ENCODE measurements at regions not wholly inside any gene's neighbourhood (a gene's known extent, or its start where the extent isn't known, plus 50 kb on each side); places are given as distances from the start of the nearest gene placed in this dataset.

DNA sequence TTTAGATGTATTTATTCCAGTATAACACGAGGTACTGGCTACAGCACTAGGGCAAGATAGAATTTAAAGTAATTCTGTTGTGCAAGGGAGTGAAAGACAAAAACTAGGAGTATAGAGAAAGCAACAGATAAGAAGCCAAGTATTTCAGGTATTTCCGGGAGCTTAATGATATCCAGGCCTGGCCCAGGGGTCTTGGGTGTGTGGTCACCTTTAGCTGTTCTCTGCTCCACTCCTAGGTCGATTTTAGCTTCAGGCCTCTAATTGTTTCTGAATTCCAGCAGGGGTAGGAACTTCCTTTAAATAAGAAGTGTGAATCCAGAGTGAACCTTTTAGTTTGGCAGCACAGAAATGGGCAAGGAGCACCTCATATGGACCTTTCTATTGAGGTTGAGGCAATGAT lies 342.3 kb upstream of the MYT1L start:
- TF ChIP-seq, protein P1, sequence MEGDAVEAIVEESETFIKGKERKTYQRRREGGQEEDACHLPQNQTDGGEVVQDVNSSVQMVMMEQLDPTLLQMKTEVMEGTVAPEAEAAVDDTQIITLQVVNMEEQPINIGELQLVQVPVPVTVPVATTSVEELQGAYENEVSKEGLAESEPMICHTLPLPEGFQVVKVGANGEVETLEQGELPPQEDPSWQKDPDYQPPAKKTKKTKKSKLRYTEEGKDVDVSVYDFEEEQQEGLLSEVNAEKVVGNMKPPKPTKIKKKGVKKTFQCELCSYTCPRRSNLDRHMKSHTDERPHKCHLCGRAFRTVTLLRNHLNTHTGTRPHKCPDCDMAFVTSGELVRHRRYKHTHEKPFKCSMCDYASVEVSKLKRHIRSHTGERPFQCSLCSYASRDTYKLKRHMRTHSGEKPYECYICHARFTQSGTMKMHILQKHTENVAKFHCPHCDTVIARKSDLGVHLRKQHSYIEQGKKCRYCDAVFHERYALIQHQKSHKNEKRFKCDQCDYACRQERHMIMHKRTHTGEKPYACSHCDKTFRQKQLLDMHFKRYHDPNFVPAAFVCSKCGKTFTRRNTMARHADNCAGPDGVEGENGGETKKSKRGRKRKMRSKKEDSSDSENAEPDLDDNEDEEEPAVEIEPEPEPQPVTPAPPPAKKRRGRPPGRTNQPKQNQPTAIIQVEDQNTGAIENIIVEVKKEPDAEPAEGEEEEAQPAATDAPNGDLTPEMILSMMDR (IDR thresholded peaks at IDR 0.05; ENCODE audit: low read depth, low read length) = no peak

DNA sequence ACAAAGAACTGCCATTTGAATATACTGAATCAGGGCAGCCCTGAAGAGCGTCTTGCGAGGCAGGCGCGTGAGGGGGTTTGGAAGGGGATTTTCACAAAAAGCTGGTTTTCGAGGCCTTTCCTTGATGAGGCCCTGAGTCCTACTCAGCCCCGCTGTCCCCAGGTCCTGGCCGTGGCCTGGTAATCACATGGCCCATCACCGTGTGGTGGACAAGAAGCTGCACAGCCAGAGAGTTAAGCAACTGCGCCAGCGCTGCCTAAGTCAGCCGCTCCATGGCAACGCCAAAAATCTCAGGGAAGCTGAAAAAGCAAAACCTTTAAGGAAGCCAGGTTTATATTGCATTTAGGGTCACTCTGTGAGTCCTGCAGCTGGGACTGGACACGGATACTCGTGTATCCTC lies 341.2 kb upstream of the MYT1L start:
- Histone ChIP-seq H3K9me3 (no peaks in the 10 kb centered on the region), H3K36me3 (no peaks in the 10 kb centered on the region), H3K27me3 (no peaks in the 10 kb centered on the region), H3K4me3 (ENCODE audit: low read depth, low read length) (no peak overlapping the region), H3K4me1 (no peaks in the 10 kb centered on the region)
- no peak for DNase-seq
- TF ChIP-seq, protein P1 (IDR thresholded peaks at IDR 0.05; ENCODE audit: low read depth, low read length) = no peak

More for the DNA sequence above, 342.3 kb upstream of the MYT1L start:
- H3K27me3 ChIP-seq = no peaks in the 10 kb centered on the region
- no peak overlapping the region for H3K4me3 ChIP-seq (ENCODE audit: low read depth, low read length)
- DNase-seq = no peak
- H3K36me3 ChIP-seq = no peaks in the 10 kb centered on the region
- H3K9me3 ChIP-seq = no peaks in the 10 kb centered on the region
- no peaks in the 10 kb centered on the region for H3K4me1 ChIP-seq

DNA sequence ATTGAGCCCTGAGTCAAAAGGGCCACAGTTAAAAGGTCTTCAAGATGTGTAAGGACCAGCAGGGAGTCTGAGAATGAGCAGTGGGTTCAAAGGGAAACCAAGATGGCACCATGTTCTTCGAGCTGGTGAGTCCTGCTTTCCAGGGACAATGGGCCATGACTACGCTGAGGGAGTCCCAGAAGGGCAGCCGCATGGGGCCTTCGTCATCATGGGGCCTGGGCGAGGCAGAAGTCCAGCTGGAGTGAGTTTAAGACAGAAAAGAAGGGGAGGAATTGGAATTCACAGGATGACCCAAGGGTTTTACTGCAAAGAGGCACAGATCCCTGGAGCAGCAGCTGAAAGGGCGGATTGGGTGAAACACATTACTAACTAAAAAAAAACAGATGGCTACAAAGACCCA lies 340.8 kb upstream of the MYT1L start:
- no peaks in the 10 kb centered on the region for H3K9me3 ChIP-seq
- no peaks in the 10 kb centered on the region for H3K27me3 ChIP-seq
- no peaks in the 10 kb centered on the region for H3K4me1 ChIP-seq
- no peak for DNase-seq
- H3K36me3 ChIP-seq = no peaks in the 10 kb centered on the region
- TF ChIP-seq, protein P1 (IDR thresholded peaks at IDR 0.05; ENCODE audit: low read depth, low read length) = no peak
- no peak overlapping the region for H3K4me3 ChIP-seq (ENCODE audit: low read depth, low read length)

DNA sequence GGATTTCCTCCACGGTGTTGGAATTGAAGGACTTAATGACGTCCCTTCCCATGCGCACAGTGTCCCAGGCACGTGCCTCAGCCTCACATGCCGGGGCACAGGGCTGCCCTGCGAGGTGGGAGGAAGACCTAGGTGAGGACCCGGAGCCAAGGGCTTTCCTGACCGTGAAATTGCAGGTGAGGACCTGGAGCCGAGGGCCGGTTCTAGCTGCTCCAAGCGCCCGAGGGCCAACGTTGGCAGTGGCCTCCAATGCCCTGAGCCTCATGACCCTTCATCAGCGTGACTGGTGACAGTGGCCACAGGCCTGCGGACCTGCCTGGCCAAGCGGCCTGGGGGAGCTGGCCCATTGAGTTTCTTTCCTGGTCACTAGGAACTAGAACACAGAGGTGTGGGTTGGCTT lies 338.2 kb upstream of the MYT1L start:
- TF ChIP-seq, protein P1 (IDR thresholded peaks at IDR 0.05; ENCODE audit: low read depth, low read length) = no peak
- no peaks in the 10 kb centered on the region for H3K4me1 ChIP-seq
- DNase-seq = no peak
- H3K4me3 ChIP-seq (ENCODE audit: low read depth, low read length) = no peak overlapping the region
- H3K9me3 ChIP-seq = no peaks in the 10 kb centered on the region
- no peaks in the 10 kb centered on the region for H3K27me3 ChIP-seq
- no peaks in the 10 kb centered on the region for H3K36me3 ChIP-seq

DNA sequence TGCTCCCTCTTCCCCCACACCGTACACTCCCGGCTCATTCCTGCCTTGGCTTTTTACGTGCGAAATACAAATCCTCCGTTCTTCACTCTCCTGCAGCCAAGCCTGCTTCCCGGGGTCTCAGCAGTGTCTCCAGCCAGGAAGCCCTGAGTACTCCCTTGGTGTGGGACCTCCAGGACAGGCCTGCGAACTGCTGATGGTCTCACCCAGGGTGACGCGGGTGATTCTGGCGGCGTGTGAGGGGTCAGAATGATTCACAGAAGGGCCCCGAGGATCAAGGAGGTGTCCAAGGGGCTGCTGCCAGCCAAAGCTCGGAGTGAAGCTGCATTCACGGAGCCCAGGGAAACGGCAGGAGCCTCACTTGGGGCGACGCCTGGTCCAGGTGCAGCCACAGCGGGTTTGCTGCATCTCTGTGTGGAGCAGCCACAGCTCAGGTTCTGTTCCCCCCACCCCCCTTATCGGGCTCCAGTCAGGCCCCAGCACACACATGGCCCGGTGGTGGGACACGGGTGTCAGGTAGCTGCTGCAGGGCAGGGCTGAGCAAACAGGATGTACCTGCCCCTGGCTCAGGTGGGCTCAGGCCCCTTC lies 337.7 kb upstream of the MYT1L start:
- TF ChIP-seq, protein P1 (IDR thresholded peaks at IDR 0.05; ENCODE audit: low read depth, low read length) = no peak
- no peak for DNase-seq
- H3K27me3 ChIP-seq = no peaks in the 10 kb centered on the region

DNA sequence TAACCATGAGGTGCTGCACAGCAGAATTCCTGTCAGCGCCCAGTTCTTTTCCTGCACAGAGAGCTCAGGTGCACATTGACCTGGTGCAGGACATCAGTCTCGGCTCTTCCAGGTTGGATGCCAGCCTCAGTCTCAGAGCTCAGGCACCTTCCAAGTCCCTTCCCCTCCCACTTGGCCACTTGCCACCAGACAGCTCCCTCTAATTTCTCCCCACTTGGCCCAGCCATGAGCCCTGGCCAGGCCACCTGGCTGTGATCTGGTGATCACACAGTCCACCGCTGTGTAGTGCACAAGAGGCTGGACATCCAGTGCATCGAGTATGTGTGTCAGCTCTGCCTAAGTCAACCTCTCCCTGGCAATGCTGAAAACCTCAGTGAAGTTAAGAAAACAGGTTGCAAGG lies 336.6 kb upstream of the MYT1L start:
- Histone ChIP-seq H3K27me3 (no peaks in the 10 kb centered on the region), H3K4me3 (ENCODE audit: low read depth, low read length) (no peak overlapping the region), H3K9me3 (no peaks in the 10 kb centered on the region), H3K36me3 (no peaks in the 10 kb centered on the region), H3K4me1 (no peaks in the 10 kb centered on the region)
- TF ChIP-seq, protein P1 (IDR thresholded peaks at IDR 0.05; ENCODE audit: low read depth, low read length) = no peak
- no peak for DNase-seq

More for the DNA sequence above, 337.7 kb upstream of the MYT1L start:
- H3K36me3 ChIP-seq = no peaks in the 10 kb centered on the region
- no peaks in the 10 kb centered on the region for H3K9me3 ChIP-seq
- H3K4me3 ChIP-seq (ENCODE audit: low read depth, low read length) = no peak overlapping the region
- no peaks in the 10 kb centered on the region for H3K4me1 ChIP-seq

Measured in BE2C (cell line).